D721Med (cell line): ENCODE measurements at regions not wholly inside any gene's neighbourhood (a gene's known extent, or its start where the extent isn't known, plus 50 kb on each side); places are given as distances from the start of the nearest gene placed in this dataset.
A peak's percentile ranks its signal among the peaks of the same experiment; 100 is the strongest.

Experiments used
- DNase-seq: peaks from one replicate; pipeline ENCODE4 v3.0.0; 2011; ENCODE audit warnings: low spot score; ENCODE audit not compliant: insufficient read length
- FAIRE-seq: peaks from 2 replicates; lab custom pipeline; 2011; peaks lifted over from hg19 to GRCh38; lab: Jason Lieb, UNC
- TF ChIP-seq, protein P1 (sequence below): IDR thresholded peaks from 2 replicates; pipeline ENCODE4 v1.5.1; 2012; ENCODE audit warnings: mild to moderate bottlenecking, control low read depth; ENCODE audit not compliant: insufficient read depth; ENCODE audit errors: missing control alignments

- FAIRE-seq (no peak), DNase-seq (no peak)
- TF ChIP-seq, protein P1, sequence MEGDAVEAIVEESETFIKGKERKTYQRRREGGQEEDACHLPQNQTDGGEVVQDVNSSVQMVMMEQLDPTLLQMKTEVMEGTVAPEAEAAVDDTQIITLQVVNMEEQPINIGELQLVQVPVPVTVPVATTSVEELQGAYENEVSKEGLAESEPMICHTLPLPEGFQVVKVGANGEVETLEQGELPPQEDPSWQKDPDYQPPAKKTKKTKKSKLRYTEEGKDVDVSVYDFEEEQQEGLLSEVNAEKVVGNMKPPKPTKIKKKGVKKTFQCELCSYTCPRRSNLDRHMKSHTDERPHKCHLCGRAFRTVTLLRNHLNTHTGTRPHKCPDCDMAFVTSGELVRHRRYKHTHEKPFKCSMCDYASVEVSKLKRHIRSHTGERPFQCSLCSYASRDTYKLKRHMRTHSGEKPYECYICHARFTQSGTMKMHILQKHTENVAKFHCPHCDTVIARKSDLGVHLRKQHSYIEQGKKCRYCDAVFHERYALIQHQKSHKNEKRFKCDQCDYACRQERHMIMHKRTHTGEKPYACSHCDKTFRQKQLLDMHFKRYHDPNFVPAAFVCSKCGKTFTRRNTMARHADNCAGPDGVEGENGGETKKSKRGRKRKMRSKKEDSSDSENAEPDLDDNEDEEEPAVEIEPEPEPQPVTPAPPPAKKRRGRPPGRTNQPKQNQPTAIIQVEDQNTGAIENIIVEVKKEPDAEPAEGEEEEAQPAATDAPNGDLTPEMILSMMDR, result no peak
Observed at GRCh38 chr17:55649957-55650597, 72.6 kb downstream of the TMEM100 start.

- TF ChIP-seq, protein P1, result no peak
- DNase-seq (no peak), FAIRE-seq (no peak)
Observed at GRCh38 chr17:55648086-55648485, 74.6 kb downstream of the TMEM100 start.

GRCh38 chr17:55645361-55645760, 77.3 kb downstream of the TMEM100 start:
- DNase-seq, result no peak
- TF ChIP-seq, protein P1, result no peak
- no peak for FAIRE-seq

DNA sequence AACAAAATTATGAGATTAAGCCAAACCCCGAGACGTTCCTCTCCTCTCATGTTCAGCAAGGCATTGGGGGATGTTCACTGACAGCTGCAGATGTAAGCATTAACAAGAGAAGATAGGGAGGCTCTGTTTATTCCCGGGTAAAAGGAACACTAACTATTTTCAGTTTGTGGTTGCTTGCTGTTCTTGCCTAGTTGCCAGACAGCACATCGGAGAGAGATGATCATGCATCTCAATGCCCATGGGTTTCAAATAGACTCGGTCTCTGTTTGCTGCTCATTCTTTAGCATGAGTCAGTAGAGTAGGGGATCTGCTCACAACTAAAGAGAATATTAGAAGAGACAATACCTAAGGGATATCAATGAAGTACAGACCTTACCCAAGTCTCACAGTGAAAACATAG, 78.3 kb downstream of the TMEM100 start:
- no peak for FAIRE-seq
- DNase-seq, result no peak
- TF ChIP-seq, protein P1, result no peak

DNA sequence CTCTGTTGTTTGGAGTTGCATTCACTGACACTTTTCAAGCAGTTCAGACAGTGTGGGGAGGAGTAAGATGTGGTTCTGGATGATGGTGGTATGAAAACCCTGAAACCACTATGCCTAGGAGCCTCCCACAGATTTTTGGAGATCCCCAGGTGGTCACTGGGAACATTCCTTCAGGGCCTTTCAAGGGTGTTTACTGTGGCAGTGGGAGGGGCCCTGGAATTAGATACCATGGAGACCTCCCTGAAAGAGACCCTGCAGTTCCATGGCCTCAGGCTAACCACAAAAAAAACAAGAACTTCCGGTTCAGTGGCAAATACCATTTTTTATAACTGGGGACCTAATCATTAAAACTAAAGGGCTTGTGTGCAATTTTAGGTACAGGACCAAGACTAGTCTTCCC, 79.9 kb downstream of the TMEM100 start:
- no peak for DNase-seq
- TF ChIP-seq, protein P1, result no peak
- FAIRE-seq, result no peak

GRCh38 chr17:55641676-55642081, 81.0 kb downstream of the TMEM100 start:
- FAIRE-seq, result no peak
- no peak for DNase-seq

DNA sequence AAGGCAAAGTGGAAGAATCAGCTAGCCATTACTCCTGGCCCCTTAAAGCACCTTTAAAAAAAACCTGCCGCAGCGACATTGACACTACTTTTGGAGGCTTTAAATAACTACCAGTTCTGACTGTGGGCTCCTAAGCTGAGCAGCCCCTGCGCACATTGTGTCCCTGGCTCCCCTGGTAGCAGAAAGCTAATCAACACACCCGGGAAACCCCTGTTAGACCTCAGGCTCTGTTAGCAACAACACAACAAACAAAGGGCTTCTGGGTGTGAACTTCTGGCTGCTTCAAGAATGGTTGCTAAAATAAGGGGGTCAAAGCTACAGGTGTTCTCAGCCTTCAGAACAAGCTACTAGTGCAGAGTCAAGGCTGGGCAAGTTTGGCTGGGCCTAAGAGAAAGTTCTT, 83.6 kb downstream of the TMEM100 start:
- TF ChIP-seq, protein P1, result no peak
- DNase-seq, result no peak
- no peak for FAIRE-seq

More at GRCh38 chr17:55641676-55642081, 81.0 kb downstream of the TMEM100 start:
- TF ChIP-seq, protein P1, result peak; percentile 70
